ENCODE measurements at regions not wholly inside any gene's neighbourhood (a gene's known extent, or its start where the extent isn't known, plus 50 kb on each side); places are given as distances from the start of the nearest gene placed in this dataset.
A peak's percentile ranks its signal among the peaks of the same experiment; 100 is the strongest.
"Not testable (repeated sequence)": the region's sequence is repeated elsewhere in the genome, so short reads cannot be mapped to it uniquely, and the experiment has no call there.

- ATAC-seq, result no peak
- H3K4me1 Mint-ChIP-seq, result no peaks in the 10 kb centered on the region
- H3K27me3 Mint-ChIP-seq (ENCODE audit: low read depth), result peaks cover 6% of the 10 kb centered on the region
- H3K4me3 Mint-ChIP-seq, result no peak overlapping the region
- TF ChIP-seq ZBTB43 (CRISPR knock-in tag; IDR thresholded peaks at IDR 0.05) (no peak), ZNF512 (CRISPR knock-in tag; IDR thresholded peaks at IDR 0.05; ENCODE audit: borderline replicate concordance) (no peak), NFATC4 (CRISPR knock-in tag; IDR thresholded peaks at IDR 0.05) (no peak), PRRX2 (CRISPR knock-in tag; IDR thresholded peaks at IDR 0.05) (no peak), HMGA2 (CRISPR knock-in tag; IDR thresholded peaks at IDR 0.05) (peak; percentile 72; the same call in 1 of the 2 replicates)
- ChIA-PET CTCF (interaction anchor here (1.0 to 5.4 kb wide), 5 partner anchors 12 to 215 kb away, joined by 3 to 43 read pairs (median 21); no protein-coding TSS in a partner anchor), POLR2A (no interaction called here)
- no peak for DNase-seq (ENCODE audit: low spot score)
- H3K36me3 Mint-ChIP-seq, result no peaks in the 10 kb centered on the region
- no peaks in the 10 kb centered on the region for H3K9me3 Mint-ChIP-seq
- H3K27ac Mint-ChIP-seq, result no peak overlapping the region
These were observed 69.3 kb upstream of the PRR23C start for GRCh38 chr3:139113993-139114375.

- H3K4me1 Mint-ChIP-seq; POLR2A ChIA-PET; H3K4me3 Mint-ChIP-seq; H3K9me3 Mint-ChIP-seq; H3K27ac Mint-ChIP-seq; DNase-seq (ENCODE audit: low spot score); H3K27me3 Mint-ChIP-seq (ENCODE audit: low read depth); H3K36me3 Mint-ChIP-seq; ATAC-seq: not testable (repeated sequence)
- CTCF ChIA-PET, result interaction anchor here (0.6 kb wide), 1 partner anchor 201 kb away, joined by 3 read pairs; no protein-coding TSS in a partner anchor
These were observed 71.9 kb upstream of the PRR23C start for GRCh38 chr3:139116631-139117030.

GRCh38 chr3:139117136-139117675, 72.5 kb upstream of the PRR23C start:
- H3K4me3 Mint-ChIP-seq, result no peak overlapping the region
- H3K36me3 Mint-ChIP-seq, result no peaks in the 10 kb centered on the region
- H3K27ac Mint-ChIP-seq, result no peak overlapping the region
- DNase-seq (ENCODE audit: low spot score) (no peak), ATAC-seq (no peak)
- ChIA-PET POLR2A (no interaction called here), CTCF (interaction anchor here (0.6 kb wide), 1 partner anchor 202 kb away, joined by 3 read pairs; no protein-coding TSS in a partner anchor)
- H3K27me3 Mint-ChIP-seq (ENCODE audit: low read depth), result peaks cover 2% of the 10 kb centered on the region
- no peak for TF ChIP-seq ZNF232 (CRISPR knock-in tag; IDR thresholded peaks at IDR 0.05)
- TF ChIP-seq SP1 (CRISPR knock-in tag; conservative IDR thresholded peaks at IDR 0.05), result no peak
- TF ChIP-seq GRHL2 (CRISPR knock-in tag; IDR thresholded peaks at IDR 0.05; ENCODE audit: insufficient replicate concordance, severe bottlenecking), result no peak
- no peak for TF ChIP-seq ZNF317 (CRISPR knock-in tag; IDR thresholded peaks at IDR 0.05; ENCODE audit: borderline replicate concordance, low read depth)
- no peak for TF ChIP-seq MXD4 (CRISPR knock-in tag; IDR thresholded peaks at IDR 0.05; ENCODE audit: borderline replicate concordance)
- TF ChIP-seq FOXP1 (CRISPR knock-in tag; IDR thresholded peaks at IDR 0.05; ENCODE audit: borderline replicate concordance), result no peak
- TF ChIP-seq ZSCAN18 (CRISPR knock-in tag; IDR thresholded peaks at IDR 0.05), result no peak
- no peak for TF ChIP-seq E2F1 (CRISPR knock-in tag; IDR thresholded peaks at IDR 0.05)
- TF ChIP-seq NFYB (CRISPR knock-in tag; conservative IDR thresholded peaks at IDR 0.05; ENCODE audit: low read depth), result no peak
- TF ChIP-seq TEAD4 (CRISPR knock-in tag; IDR thresholded peaks at IDR 0.05), result no peak
- TF ChIP-seq RELA (CRISPR knock-in tag; IDR thresholded peaks at IDR 0.05; ENCODE audit: borderline replicate concordance), result no peak
- no peak for TF ChIP-seq SMAD4 (CRISPR knock-in tag; IDR thresholded peaks at IDR 0.05)
- H3K9me3 Mint-ChIP-seq, result no peaks in the 10 kb centered on the region
- no peaks in the 10 kb centered on the region for H3K4me1 Mint-ChIP-seq

Data from WTC11 (cell line).